Omental fat pad (tissue), 3 donors: ENCODE measurements at regions not wholly inside any gene's neighbourhood (a gene's known extent, or its start where the extent isn't known, plus 50 kb on each side); places are given as distances from the start of the nearest gene placed in this dataset.

Source experiments
- ATAC-seq: fragments of 150-250 bp; one replicate; pipeline ENCODE4 v1.9.1; 2016; ENCODE audit warnings: mild to moderate bottlenecking, moderate library complexity; ENCODE audit not compliant: low FRiP score
- DNase-seq: peaks from one replicate; pipeline ENCODE4 v3.0.0-alpha.2; 2019; ENCODE audit warnings: low spot score
- CTCF ChIP-seq, 3 donors: fragments of 450-650 bp; IDR thresholded peaks; one replicate each; pipeline ENCODE4 v1.5.1; 2016 to 2017; ENCODE audit warnings: antibody characterized with exemption in 3 of 3, mild to moderate bottlenecking in 3 of 3, moderate library complexity in 2 of 3

GRCh38 chr16:61024180-61024900 lies 1011.9 kb downstream of the CDH8 start:
- no peak for DNase-seq
- no peak for TF ChIP-seq CTCF (IDR thresholded peaks at IDR 0.05)
- no peak for ATAC-seq

- no peak for DNase-seq
- no peak for ATAC-seq
- TF ChIP-seq CTCF (IDR thresholded peaks at IDR 0.05), result no peak
Observed at GRCh38 chr16:61014869-61015268, 1021.4 kb downstream of the CDH8 start.

- ATAC-seq (no peak), DNase-seq (no peak)
- TF ChIP-seq CTCF (IDR thresholded peaks at IDR 0.05), result no peak
Observed at GRCh38 chr16:61007694-61008093, 1028.5 kb downstream of the CDH8 start.

- no peak for TF ChIP-seq CTCF (IDR thresholded peaks at IDR 0.05)
- DNase-seq (no peak), ATAC-seq (no peak)
Observed at GRCh38 chr16:61005952-61006351, 1030.3 kb downstream of the CDH8 start.

GRCh38 chr16:61002479-61003204 lies 1033.6 kb downstream of the CDH8 start:
- DNase-seq (no peak), ATAC-seq (no peak)
- no peak for TF ChIP-seq CTCF (IDR thresholded peaks at IDR 0.05)

- no peak for ATAC-seq
- no peak for DNase-seq
- no peak for TF ChIP-seq CTCF (IDR thresholded peaks at IDR 0.05)
Observed at GRCh38 chr16:60991886-60992285, 1044.4 kb downstream of the CDH8 start.

GRCh38 chr16:60989592-60989991 lies 1046.6 kb downstream of the CDH8 start:
- ATAC-seq, result no peak
- no peak for TF ChIP-seq CTCF (IDR thresholded peaks at IDR 0.05)
- DNase-seq, result no peak
